ENCODE measurements at regions not wholly inside any gene's neighbourhood (a gene's known extent, or its start where the extent isn't known, plus 50 kb on each side); places are given as distances from the start of the nearest gene placed in this dataset.
"Not testable (repeated sequence)": the region's sequence is repeated elsewhere in the genome, so short reads cannot be mapped to it uniquely, and the experiment has no call there.

GRCh38 chr2:75389271-75389670, 171.5 kb downstream of the EVA1A start:
- no peak for DNase-seq

- DNase-seq: no peak
Observed at GRCh38 chr2:75381032-75381431, 179.7 kb downstream of the EVA1A start.

GRCh38 chr2:75379476-75380210, 180.3 kb upstream of the TACR1 start:
- DNase-seq: no peak

GRCh38 chr2:75375646-75376582, 176.6 kb upstream of the TACR1 start:
- no peak for DNase-seq

GRCh38 chr2:75374414-75374957, 175.2 kb upstream of the TACR1 start:
- not testable (repeated sequence) for DNase-seq

GRCh38 chr2:75367401-75367800, 168.1 kb upstream of the TACR1 start:
- no peak for DNase-seq

GRCh38 chr2:75361486-75361885, 162.2 kb upstream of the TACR1 start:
- DNase-seq: no peak

- DNase-seq: no peak
Observed at GRCh38 chr2:75360945-75361344, 161.6 kb upstream of the TACR1 start.

GRCh38 chr2:75356865-75357264, 157.5 kb upstream of the TACR1 start:
- DNase-seq: no peak

GRCh38 chr2:75353131-75353530, 153.8 kb upstream of the TACR1 start:
- DNase-seq: no peak

- no peak for DNase-seq
Observed at GRCh38 chr2:75348307-75348706, 149.0 kb upstream of the TACR1 start.

GRCh38 chr2:75344146-75344545, 144.8 kb upstream of the TACR1 start:
- no peak for DNase-seq

- no peak for DNase-seq
Observed at GRCh38 chr2:75342504-75343175, 143.3 kb upstream of the TACR1 start.

GRCh38 chr2:75340560-75340959, 141.2 kb upstream of the TACR1 start:
- no peak for DNase-seq

- DNase-seq: no peak
Observed at GRCh38 chr2:75338461-75338860, 139.1 kb upstream of the TACR1 start.

- no peak for DNase-seq
Observed at GRCh38 chr2:75337619-75338018, 138.3 kb upstream of the TACR1 start.

- DNase-seq: peak in 1 of 2 donors; percentile 13
Observed at GRCh38 chr2:75337016-75337415, 137.7 kb upstream of the TACR1 start.

- peak in 1 of 2 donors; percentile 18 for DNase-seq
Observed at GRCh38 chr2:75336451-75336850, 137.1 kb upstream of the TACR1 start.

GRCh38 chr2:75334076-75334475, 134.8 kb upstream of the TACR1 start:
- no peak for DNase-seq

- DNase-seq: no peak
Observed at GRCh38 chr2:75333646-75334045, 134.3 kb upstream of the TACR1 start.

GRCh38 chr2:75328156-75328555, 128.8 kb upstream of the TACR1 start:
- no peak for DNase-seq

- DNase-seq: no peak
Observed at GRCh38 chr2:75327334-75327733, 128.0 kb upstream of the TACR1 start.
